Cardiac muscle cell (in vitro differentiated cells and primary cell): ENCODE measurements at regions not wholly inside any gene's neighbourhood (a gene's known extent, or its start where the extent isn't known, plus 50 kb on each side); places are given as distances from the start of the nearest gene placed in this dataset.
"Not testable (repeated sequence)": the region's sequence is repeated elsewhere in the genome, so short reads cannot be mapped to it uniquely, and the experiment has no call there.

Source experiments
- DNase-seq, 2 donors: peaks; one replicate each; pipeline versions ENCODE4 v3.0.0 to v3.0.0-alpha.2; 2010 to 2017; ENCODE audit warnings: low read depth in 1 of 2, low spot score in 1 of 2
- H3K27ac ChIP-seq: fragments of 200-600 bp; sonication (generic); 2 replicates; pipeline ENCODE4 v1.5.1; 2016
- H3K27me3 ChIP-seq: fragments of 200-600 bp; sonication (generic); 2 replicates; pipeline ENCODE4 v1.6.0; 2016; ENCODE audit warnings: control low read depth
- H3K36me3 ChIP-seq: fragments of 200-600 bp; sonication (generic); 2 replicates; pipeline ENCODE4 v1.5.1; 2016; ENCODE audit warnings: control low read depth
- H3K4me1 ChIP-seq: fragments of 200-600 bp; sonication (generic); 2 replicates; pipeline ENCODE4 v1.8.1; 2017; ENCODE audit warnings: low read depth, mild to moderate bottlenecking, mixed run types
- H3K4me3 ChIP-seq: fragments of 200-600 bp; sonication (generic); 2 replicates; pipeline ENCODE4 v1.5.1; 2016; ENCODE audit warnings: mild to moderate bottlenecking
- H3K9me3 ChIP-seq: fragments of 200-600 bp; sonication (generic); 2 replicates; pipeline ENCODE4 v1.5.1; 2017; ENCODE audit warnings: low read depth, mild to moderate bottlenecking, control low read depth
- CTCF ChIP-seq: IDR thresholded peaks from 2 replicates; pipeline ENCODE4 v1.5.1; 2012; ENCODE audit warnings: low read depth, mild to moderate bottlenecking, low read length

- H3K36me3 ChIP-seq, H3K4me1 ChIP-seq, DNase-seq, H3K9me3 ChIP-seq, H3K27me3 ChIP-seq, H3K4me3 ChIP-seq, H3K27ac ChIP-seq: not testable (repeated sequence)
These were observed 306.7 kb downstream of the CCDC74A start for GRCh38 chr2:131834203-131835020.

- H3K4me3 ChIP-seq, H3K4me1 ChIP-seq, H3K9me3 ChIP-seq, H3K27ac ChIP-seq, DNase-seq, H3K36me3 ChIP-seq, H3K27me3 ChIP-seq: not testable (repeated sequence)
These were observed 307.3 kb downstream of the CCDC74A start for GRCh38 chr2:131835022-131835421.

- H3K9me3 ChIP-seq, result no peaks in the 10 kb centered on the region
- H3K27me3 ChIP-seq, result no peaks in the 10 kb centered on the region
- DNase-seq, result no peak
- no peak overlapping the region for H3K27ac ChIP-seq
- no peak for TF ChIP-seq CTCF
- no peak overlapping the region for H3K4me3 ChIP-seq
- no peaks in the 10 kb centered on the region for H3K36me3 ChIP-seq
- no peaks in the 10 kb centered on the region for H3K4me1 ChIP-seq
These were observed 308.0 kb downstream of the CCDC74A start for GRCh38 chr2:131835621-131836091.

GRCh38 chr2:131836116-131836515 is 308.4 kb downstream of the CCDC74A start:
- not testable (repeated sequence) for H3K9me3 ChIP-seq, H3K36me3 ChIP-seq, H3K4me3 ChIP-seq, H3K27ac ChIP-seq, DNase-seq, H3K4me1 ChIP-seq, H3K27me3 ChIP-seq

- not testable (repeated sequence) for H3K27ac ChIP-seq, DNase-seq, H3K27me3 ChIP-seq, H3K4me3 ChIP-seq, H3K36me3 ChIP-seq, H3K9me3 ChIP-seq, H3K4me1 ChIP-seq
These were observed 316.4 kb downstream of the CCDC74A start for GRCh38 chr2:131844044-131844443.

- not testable (repeated sequence) for H3K27me3 ChIP-seq, H3K36me3 ChIP-seq, H3K4me3 ChIP-seq, H3K9me3 ChIP-seq
- Histone ChIP-seq H3K4me1 (peaks cover 27% of the 10 kb centered on the region), H3K27ac (peak overlapping the region; percentile 78)
- DNase-seq, result peak in 1 of 2 donors; percentile 49
These were observed 305.6 kb downstream of the ANKRD30BL start for GRCh38 chr2:131856202-131856601.

GRCh38 chr2:131858197-131858596 is 303.6 kb downstream of the ANKRD30BL start:
- H3K27ac ChIP-seq, H3K4me3 ChIP-seq, H3K36me3 ChIP-seq, H3K27me3 ChIP-seq, H3K9me3 ChIP-seq: not testable (repeated sequence)
- peak; percentile 22 for TF ChIP-seq CTCF
- DNase-seq, result peak in 1 of 2 donors; percentile 13
- peaks cover 27% of the 10 kb centered on the region for H3K4me1 ChIP-seq
